ENCODE measurements at regions not wholly inside any gene's neighbourhood (a gene's known extent, or its start where the extent isn't known, plus 50 kb on each side); places are given as distances from the start of the nearest gene placed in this dataset.

GRCh38 chr2:226680719-226681118 lies 118.9 kb downstream of the IRS1 start:
- DNase-seq = no peak

GRCh38 chr2:226679389-226680065 lies 120.1 kb downstream of the IRS1 start:
- DNase-seq = no peak

- no peak for DNase-seq
Observed at GRCh38 chr2:226678422-226678821, 121.2 kb downstream of the IRS1 start.

GRCh38 chr2:226677080-226677479 lies 122.5 kb downstream of the IRS1 start:
- no peak for DNase-seq

GRCh38 chr2:226676618-226677017 lies 123.0 kb downstream of the IRS1 start:
- DNase-seq = no peak

- DNase-seq = no peak
Observed at GRCh38 chr2:226674123-226674522, 125.5 kb downstream of the IRS1 start.

GRCh38 chr2:226673314-226673723 lies 126.3 kb downstream of the IRS1 start:
- no peak for DNase-seq

DNA sequence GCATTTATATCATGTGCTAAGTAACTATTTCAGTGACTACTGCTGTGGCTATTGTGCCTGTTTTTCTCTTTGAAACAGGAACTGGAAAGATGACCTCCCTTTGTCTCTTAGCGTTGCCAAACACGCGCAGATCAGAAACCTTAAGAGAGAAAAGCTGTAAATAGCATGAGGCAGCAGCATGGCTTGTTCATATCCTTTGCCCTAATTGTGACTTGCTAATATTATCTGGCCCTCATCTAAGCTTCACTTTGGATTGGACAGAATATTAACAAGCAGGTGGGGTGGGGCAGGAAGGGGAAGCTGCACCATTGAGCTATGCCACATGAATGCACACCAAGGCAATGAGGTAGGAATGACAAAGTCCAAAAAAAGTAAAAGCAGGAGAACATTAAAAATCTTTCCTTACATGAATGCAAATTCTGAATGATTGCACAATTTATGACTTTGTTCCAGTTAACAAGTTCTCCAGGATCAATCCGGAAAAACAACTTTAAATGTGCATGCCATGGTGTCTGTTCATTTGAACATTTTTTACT lies 128.4 kb downstream of the IRS1 start:
- DNase-seq = no peak

DNA sequence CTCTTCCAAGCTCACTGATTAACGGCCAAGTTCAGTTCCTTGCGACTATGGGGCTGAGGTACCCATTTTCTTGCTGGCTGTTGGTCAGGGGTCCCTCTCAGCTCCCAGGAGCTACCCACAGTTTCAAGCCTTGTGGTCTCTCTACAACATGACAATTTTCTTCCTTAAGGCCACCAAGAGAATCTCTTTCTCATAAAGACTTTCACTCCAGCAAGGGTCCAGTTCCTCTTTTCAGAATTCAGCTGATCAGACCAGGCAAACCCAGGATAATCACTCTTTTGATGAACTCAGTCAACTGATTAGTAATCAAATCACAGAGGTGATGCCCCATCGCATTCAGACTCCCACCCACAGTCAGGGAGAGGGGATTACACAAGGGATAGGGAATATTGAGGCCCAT lies 129.7 kb downstream of the IRS1 start:
- DNase-seq = no peak

DNA sequence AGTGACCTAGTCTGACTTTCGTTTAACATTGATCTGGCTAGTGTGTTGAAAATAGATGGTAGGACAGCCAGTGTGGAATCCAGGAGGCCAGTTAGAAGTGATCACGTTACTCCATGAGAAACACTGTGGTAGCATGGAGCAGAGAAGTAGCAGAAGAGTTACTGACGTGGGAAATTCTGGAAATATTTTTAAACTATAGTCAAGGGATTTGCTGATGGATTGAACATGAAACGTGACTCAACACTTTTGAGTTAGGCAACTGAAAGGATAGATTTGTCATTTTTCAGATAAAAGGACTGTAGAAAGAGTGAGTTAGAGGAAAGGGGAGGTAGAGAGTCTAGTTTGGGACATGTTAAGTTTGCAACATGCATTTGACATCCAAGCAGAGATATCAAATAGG lies 130.4 kb downstream of the IRS1 start:
- no peak for DNase-seq

- DNase-seq = no peak
Observed at GRCh38 chr2:226667736-226668135, 131.9 kb downstream of the IRS1 start.

GRCh38 chr2:226665306-226665831 lies 134.3 kb downstream of the IRS1 start:
- DNase-seq = no peak

GRCh38 chr2:226664661-226665060 lies 135.0 kb downstream of the IRS1 start:
- no peak for DNase-seq

GRCh38 chr2:226664140-226664539 lies 135.5 kb downstream of the IRS1 start:
- no peak for DNase-seq

GRCh38 chr2:226661789-226662545 lies 137.7 kb downstream of the IRS1 start:
- no peak for DNase-seq

DNA sequence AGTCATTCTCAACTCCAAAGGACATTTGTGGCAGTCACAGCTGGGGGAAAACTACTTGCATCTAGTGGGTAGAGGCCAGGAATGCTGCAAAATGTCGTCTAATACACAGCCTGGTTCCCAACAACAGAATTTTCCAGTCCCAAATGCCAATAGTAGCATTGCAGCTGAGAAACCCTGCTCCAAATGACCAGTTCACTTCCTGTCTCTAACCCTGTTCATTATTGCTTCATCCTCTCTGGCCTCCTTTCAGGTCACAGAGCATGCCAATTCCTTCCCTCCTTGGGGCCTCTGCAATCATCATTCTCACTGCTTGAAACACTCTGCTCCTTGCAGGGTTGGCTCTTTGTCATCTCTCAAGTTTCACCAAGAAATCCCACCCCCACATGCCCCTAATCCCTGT lies 139.1 kb downstream of the IRS1 start:
- DNase-seq = no peak

DNA sequence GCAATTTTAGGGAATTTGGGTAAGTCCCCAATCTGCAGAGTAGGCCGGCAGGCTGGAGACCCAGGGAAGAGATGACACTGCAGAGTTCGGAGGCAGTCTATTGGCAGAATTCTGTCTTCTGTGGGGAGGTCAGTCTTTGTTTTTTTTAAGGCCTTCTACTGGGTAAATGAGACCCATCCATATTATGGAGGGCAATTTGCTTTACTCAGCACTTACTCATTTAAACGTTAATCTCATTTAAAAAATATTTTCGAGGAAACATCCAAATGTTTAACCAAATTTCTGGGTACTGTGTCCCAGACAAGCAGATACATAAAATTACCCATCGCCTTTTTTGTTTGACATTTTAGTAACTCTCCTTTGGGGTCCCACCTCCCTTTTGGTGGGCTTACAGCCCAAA lies 139.5 kb downstream of the IRS1 start:
- DNase-seq = no peak

DNA sequence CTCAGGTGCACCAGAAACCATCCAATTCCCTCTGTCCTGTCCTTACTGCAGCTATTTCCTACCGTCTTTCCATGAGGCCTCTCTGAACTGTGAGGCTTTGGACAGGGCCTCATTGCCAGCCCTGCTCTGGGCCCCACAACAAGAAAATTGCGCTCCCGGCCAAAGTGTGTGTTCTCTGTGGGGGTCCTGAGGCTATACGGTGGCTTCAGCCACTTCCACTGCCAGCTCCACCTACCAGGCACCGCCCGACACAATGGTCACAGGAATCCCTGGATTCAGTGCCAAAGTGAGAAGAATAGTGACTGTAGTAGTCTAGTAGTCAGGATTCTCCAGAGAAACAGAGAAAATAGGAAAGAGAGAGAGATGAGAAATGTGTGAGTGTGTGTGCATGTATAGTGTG lies 140.2 kb downstream of the IRS1 start:
- DNase-seq = no peak

- DNase-seq = no peak
Observed at GRCh38 chr2:226658555-226658954, 141.1 kb downstream of the IRS1 start.

GRCh38 chr2:226657340-226658053 lies 142.1 kb downstream of the IRS1 start:
- DNase-seq = no peak

DNA sequence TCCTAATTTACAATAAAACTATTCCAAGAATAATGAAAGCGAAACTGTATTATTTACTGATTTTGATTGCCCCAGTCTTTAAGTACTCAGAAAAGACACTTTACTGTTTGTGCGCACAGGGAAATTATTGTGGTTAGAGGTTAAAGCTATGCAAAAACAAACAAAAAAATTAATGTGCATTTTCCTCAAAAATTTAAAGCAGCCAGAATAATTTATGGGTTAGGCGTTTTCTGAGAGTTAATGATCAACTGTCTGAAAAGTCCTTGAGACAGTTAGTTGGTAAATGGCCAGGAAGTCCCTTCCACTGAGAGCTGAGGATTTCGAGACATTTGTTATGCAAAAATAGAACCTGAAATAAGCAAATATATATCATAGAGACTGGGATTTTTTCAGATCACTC lies 143.3 kb downstream of the IRS1 start:
- no peak for DNase-seq

- no peak for DNase-seq
Observed at GRCh38 chr2:226655871-226656270, 143.7 kb downstream of the IRS1 start.

DNA sequence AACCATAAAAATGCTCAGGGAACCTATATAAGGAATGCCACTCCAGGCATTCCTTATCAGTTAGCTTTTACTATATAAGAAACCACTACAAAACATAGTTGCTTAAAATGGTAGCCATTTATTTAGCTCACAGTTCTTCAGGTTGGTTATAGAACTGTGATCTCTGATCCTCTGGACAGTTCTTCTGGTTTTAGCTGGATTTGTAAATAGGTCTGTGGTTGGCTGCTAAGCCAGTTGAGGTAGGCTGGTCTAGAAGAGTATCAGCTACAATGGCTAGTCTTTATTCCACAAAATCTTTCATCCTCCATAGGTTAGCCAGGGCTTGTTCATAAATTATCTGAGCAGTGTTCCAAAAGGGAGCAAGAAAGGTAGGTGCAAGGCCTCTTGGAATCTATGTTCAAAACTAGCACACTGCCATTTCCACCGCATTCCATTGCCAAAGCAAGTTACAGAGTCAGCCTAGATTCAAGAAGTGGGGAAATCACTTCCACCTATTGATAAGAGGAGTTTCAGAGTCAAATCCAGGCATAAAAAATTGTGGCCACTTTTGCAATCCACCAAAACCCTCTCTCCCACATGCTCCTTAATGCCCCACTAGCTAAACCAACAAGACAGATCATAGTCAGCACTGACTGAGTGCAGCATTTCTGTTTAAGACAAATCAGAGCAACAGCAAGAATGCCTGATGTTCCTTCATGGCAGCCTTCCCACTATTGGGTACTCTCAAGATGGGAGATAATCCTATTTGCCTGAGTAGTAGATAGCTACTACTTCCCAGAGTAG lies 146.4 kb downstream of the IRS1 start:
- no peak for DNase-seq

Data from CD4-positive, alpha-beta T cell treated with Interferon gamma for 1 hour (primary cell).